Transverse colon (tissue), 4 donors: ENCODE measurements at regions not wholly inside any gene's neighbourhood (a gene's known extent, or its start where the extent isn't known, plus 50 kb on each side); places are given as distances from the start of the nearest gene placed in this dataset.

Experiments
- DNase-seq: peaks from one replicate; pipeline ENCODE4 v3.0.0-alpha.2; 2019
- H3K27ac ChIP-seq, 4 donors: fragments of 200-600 bp; sonication (generic); 2 replicates each; pipeline ENCODE4 v1.5.1; 2016 to 2018; ENCODE audit warnings: inconsistent platforms in 4 of 4
- H3K27me3 ChIP-seq: fragments of 200-600 bp; sonication (generic); 2 replicates; pipeline ENCODE4 v1.5.1; 2017; ENCODE audit warnings: inconsistent platforms
- H3K36me3 ChIP-seq, 4 donors: fragments of 200-600 bp; sonication (generic); 2 replicates each; pipeline ENCODE4 v1.5.1; 2017 to 2019; ENCODE audit warnings: inconsistent platforms in 4 of 4
- H3K4me1 ChIP-seq, 4 donors: fragments of 200-600 bp; sonication (generic); 2 replicates each; pipeline ENCODE4 v1.5.1; 2017 to 2020; ENCODE audit warnings: inconsistent platforms in 4 of 4
- H3K4me3 ChIP-seq, 4 donors: fragments of 200-600 bp; sonication (generic); 1 replicate in 1 of 4; 2 replicates in 3 of 4; pipeline versions ENCODE4 v1.5.1 to v1.6.1; 2017 to 2019; ENCODE audit warnings: inconsistent platforms in 4 of 4
- H3K9me3 ChIP-seq, 2 donors: fragments of 200-600 bp; sonication (generic); 2 replicates each; pipeline ENCODE4 v1.5.1; 2017 to 2019; ENCODE audit warnings: inconsistent platforms in 2 of 2
- CTCF ChIP-seq, 5 experiments: fragments of 200-600 bp in 3 of 5; fragments of 450-650 bp in 2 of 5; sonication (generic) in 3 of 5; IDR thresholded peaks; 1 replicate in 2 of 5; 2 replicates in 3 of 5; pipeline ENCODE4 v1.5.1; 2016 to 2017; ENCODE audit warnings: antibody characterized with exemption in 5 of 5, inconsistent platforms in 3 of 5, mild to moderate bottlenecking in 2 of 5, moderate library complexity in 1 of 5
- EP300 ChIP-seq: sonication (generic); formaldehyde crosslinking; IDR thresholded peaks from one replicate; pipeline ENCODE4 v1.6.1; 2017; ENCODE audit warnings: antibody characterized with exemption, low read depth
- POLR2A ChIP-seq: fragments of 450-650 bp; IDR thresholded peaks from one replicate; pipeline ENCODE4 v1.6.1; 2016; ENCODE audit warnings: antibody characterized with exemption, mild to moderate bottlenecking, moderate library complexity
- POLR2AphosphoS5 ChIP-seq, 3 donors: sonication (generic); formaldehyde crosslinking; IDR thresholded peaks; one replicate each; pipeline ENCODE4 v1.6.1; 2016; ENCODE audit warnings: antibody characterized with exemption in 3 of 3
- WGBS, 2 donors: methylation state at CpG; one replicate each; pipeline ENCODE4 v1.1.5; 2018; ENCODE audit warnings: low coverage in 1 of 2; 5-methylcytosine and 5-hydroxymethylcytosine counted together
- in situ Hi-C, 4 donors: fragments of 200-750 bp; cut with MboI; loops; one replicate each; pipeline versions ENCODE4 v1.15.0 to v1.15.1; 2017; ENCODE audit warnings: low sequenced_read_pairs in 3 of 4, low pct_ligation_motif_present in 1 of 4, low pct_unique_long_range_greater_than_20kb in 1 of 4
- intact Hi-C: fragments of 100-400 bp; cut with DNase I; formaldehyde crosslinking; loops from one replicate; pipeline ENCODE4 v1.15.1; 2023; ENCODE audit warnings: low total_unique reads

GRCh38 chr12:46660719-46661109, 165.1 kb downstream of the SLC38A4 start:
- Histone ChIP-seq H3K27me3 (no peaks in the 10 kb centered on the region), H3K9me3 (no peaks in the 10 kb centered on the region), H3K4me3 (no peak overlapping the region), H3K27ac (peak overlapping the region; percentile 61 to 68 (median 66)), H3K4me1 (peaks cover 0 to 36% (median 20%) of the 10 kb centered on the region in 4 donors), H3K36me3 (no peaks in the 10 kb centered on the region)
- WGBS, 2 donors = 62 to 64% methylated on average over 5 of the region's 5 CpGs
- intact Hi-C loops (loop anchor here (5.0 to 10.0 kb wide), 2 partner anchors 288 to 536 kb away; partner anchors contain the start of gene SLC38A2), in situ Hi-C loops (loop anchor here (10.0 to 25.0 kb wide), 5 partner anchors 296 to 548 kb away; partner anchors contain the start of gene SLC38A2 (in 1 of the 4))
- TF ChIP-seq CTCF (IDR thresholded peaks at IDR 0.05) (no peak), EP300 (no peak), POLR2AphosphoS5 (IDR thresholded peaks at IDR 0.05) (no peak), POLR2A (no peak)
- no peak for DNase-seq

- TF ChIP-seq POLR2AphosphoS5 (IDR thresholded peaks at IDR 0.05) (no peak), POLR2A (no peak), CTCF (IDR thresholded peaks at IDR 0.05) (no peak), EP300 (no peak)
- in situ Hi-C loops (loop anchor here (10.0 to 25.0 kb wide), 5 partner anchors 295 to 548 kb away; partner anchors contain the start of gene SLC38A2 (in 1 of the 4)), intact Hi-C loops (loop anchor here (5.0 to 10.0 kb wide), 2 partner anchors 288 to 535 kb away; partner anchors contain the start of gene SLC38A2)
- Histone ChIP-seq H3K36me3 (no peaks in the 10 kb centered on the region), H3K27ac (peak overlapping the region; percentile 61 to 68 (median 66)), H3K4me1 (peaks cover 0 to 36% (median 20%) of the 10 kb centered on the region in 4 donors), H3K9me3 (no peaks in the 10 kb centered on the region), H3K4me3 (no peak overlapping the region), H3K27me3 (no peaks in the 10 kb centered on the region)
- 29 to 61% methylated on average over 1 of the region's 1 CpG for WGBS, 2 donors
- DNase-seq = no peak
These were observed 165.5 kb downstream of the SLC38A4 start for GRCh38 chr12:46660276-46660675.

- no peaks in the 10 kb centered on the region for H3K9me3 ChIP-seq
- H3K4me3 ChIP-seq = no peak overlapping the region
- peak overlapping the region; percentile 61 to 68 (median 66) for H3K27ac ChIP-seq
- TF ChIP-seq POLR2A (no peak), EP300 (no peak), CTCF (IDR thresholded peaks at IDR 0.05) (no peak), POLR2AphosphoS5 (IDR thresholded peaks at IDR 0.05) (no peak)
- no peak for DNase-seq
- H3K4me1 ChIP-seq = peaks cover 0 to 36% (median 20%) of the 10 kb centered on the region in 4 donors
- H3K27me3 ChIP-seq = no peaks in the 10 kb centered on the region
- no peaks in the 10 kb centered on the region for H3K36me3 ChIP-seq
- WGBS, 2 donors = 33 to 35% methylated on average over 4 of the region's 4 CpGs
- in situ Hi-C loops (loop anchor here (10.0 to 25.0 kb wide), 5 partner anchors 295 to 548 kb away; partner anchors contain the start of gene SLC38A2 (in 1 of the 4)), intact Hi-C loops (loop anchor here (5.0 to 10.0 kb wide), 2 partner anchors 288 to 535 kb away; partner anchors contain the start of gene SLC38A2)
These were observed 166.0 kb downstream of the SLC38A4 start for GRCh38 chr12:46659824-46660223.

GRCh38 chr12:46659032-46659650, 166.7 kb downstream of the SLC38A4 start:
- H3K27ac ChIP-seq = peak overlapping the region; percentile 61 to 68 (median 66)
- DNase-seq = no peak
- peak overlapping the region in 1 of 4 donors; percentile 20 for H3K4me3 ChIP-seq
- 70 to 75% methylated on average over 10 of the region's 10 CpGs for WGBS, 2 donors
- H3K27me3 ChIP-seq = no peaks in the 10 kb centered on the region
- no peaks in the 10 kb centered on the region for H3K36me3 ChIP-seq
- TF ChIP-seq EP300 (no peak), POLR2A (no peak), POLR2AphosphoS5 (IDR thresholded peaks at IDR 0.05) (no peak), CTCF (IDR thresholded peaks at IDR 0.05) (no peak)
- H3K4me1 ChIP-seq = peaks cover 0 to 36% (median 20%) of the 10 kb centered on the region in 4 donors
- no peaks in the 10 kb centered on the region for H3K9me3 ChIP-seq
- intact Hi-C loops = no loop called here
- in situ Hi-C loops = loop anchor here in 3 of 4 donors (25.0 kb wide), 3 partner anchors 297 to 547 kb away; partner anchors contain the start of gene SLC38A2 (in 1 of the 3)
